SK-N-SH (cell line): ENCODE measurements at regions not wholly inside any gene's neighbourhood (a gene's known extent, or its start where the extent isn't known, plus 50 kb on each side); places are given as distances from the start of the nearest gene placed in this dataset.

Source experiments
- MXI1 ChIP-seq: IDR thresholded peaks from 2 replicates; pipeline ENCODE4 v1.6.1; 2012; ENCODE audit warnings: mild to moderate bottlenecking, low read depth, low read length, improper control_type of control experiment
- POLR2AphosphoS5 ChIP-seq: IDR thresholded peaks from 2 replicates; pipeline ENCODE4 v1.6.1; 2012; ENCODE audit warnings: low read depth, low read length
- TF ChIP-seq, protein P1 (sequence below): fragments of 200-600 bp; sonication (generic); IDR thresholded peaks from 2 replicates; pipeline ENCODE4 v1.6.1; 2017; ENCODE audit warnings: antibody characterized with exemption, mild to moderate bottlenecking, moderate library complexity
- TF ChIP-seq, protein P2 (sequence below): IDR thresholded peaks from 2 replicates; pipeline ENCODE4 v1.4.0; 2012; ENCODE audit warnings: low read depth, borderline replicate concordance

DNA sequence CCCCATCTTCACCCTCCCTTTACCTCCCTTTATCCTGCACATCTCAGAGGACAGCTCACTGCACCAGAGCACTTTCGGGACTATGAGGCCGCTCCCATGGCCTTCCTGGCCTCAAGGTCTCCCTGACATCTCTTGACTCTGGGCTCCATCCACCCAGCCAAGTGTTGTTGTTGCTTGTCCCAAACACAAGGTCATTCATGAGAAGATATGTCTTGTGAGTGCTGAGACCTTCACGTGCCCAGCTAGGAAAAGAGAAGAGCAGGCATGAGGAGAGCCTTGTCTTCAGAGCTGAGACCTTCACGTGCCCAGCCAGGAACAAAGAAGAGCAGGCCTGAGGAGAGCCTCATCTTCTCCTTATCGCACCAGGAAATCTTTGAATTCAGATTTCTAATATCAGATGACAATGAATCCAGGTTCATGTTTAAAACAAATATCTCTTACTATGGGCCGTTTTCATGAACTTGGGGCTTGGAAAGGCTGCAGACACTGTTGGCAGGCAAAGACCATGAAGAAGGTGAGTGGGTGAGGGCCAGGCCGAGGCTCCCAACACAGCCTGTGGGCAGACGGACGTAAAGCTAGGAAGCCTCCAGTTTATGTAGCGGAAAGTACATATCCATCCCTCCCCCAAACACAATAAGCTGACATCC is 256.1 kb downstream of the NDUFA10 start:
- TF ChIP-seq MXI1 (no peak), POLR2AphosphoS5 (no peak)
- TF ChIP-seq, protein P1, sequence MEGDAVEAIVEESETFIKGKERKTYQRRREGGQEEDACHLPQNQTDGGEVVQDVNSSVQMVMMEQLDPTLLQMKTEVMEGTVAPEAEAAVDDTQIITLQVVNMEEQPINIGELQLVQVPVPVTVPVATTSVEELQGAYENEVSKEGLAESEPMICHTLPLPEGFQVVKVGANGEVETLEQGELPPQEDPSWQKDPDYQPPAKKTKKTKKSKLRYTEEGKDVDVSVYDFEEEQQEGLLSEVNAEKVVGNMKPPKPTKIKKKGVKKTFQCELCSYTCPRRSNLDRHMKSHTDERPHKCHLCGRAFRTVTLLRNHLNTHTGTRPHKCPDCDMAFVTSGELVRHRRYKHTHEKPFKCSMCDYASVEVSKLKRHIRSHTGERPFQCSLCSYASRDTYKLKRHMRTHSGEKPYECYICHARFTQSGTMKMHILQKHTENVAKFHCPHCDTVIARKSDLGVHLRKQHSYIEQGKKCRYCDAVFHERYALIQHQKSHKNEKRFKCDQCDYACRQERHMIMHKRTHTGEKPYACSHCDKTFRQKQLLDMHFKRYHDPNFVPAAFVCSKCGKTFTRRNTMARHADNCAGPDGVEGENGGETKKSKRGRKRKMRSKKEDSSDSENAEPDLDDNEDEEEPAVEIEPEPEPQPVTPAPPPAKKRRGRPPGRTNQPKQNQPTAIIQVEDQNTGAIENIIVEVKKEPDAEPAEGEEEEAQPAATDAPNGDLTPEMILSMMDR, result no peak
- TF ChIP-seq, protein P2, sequence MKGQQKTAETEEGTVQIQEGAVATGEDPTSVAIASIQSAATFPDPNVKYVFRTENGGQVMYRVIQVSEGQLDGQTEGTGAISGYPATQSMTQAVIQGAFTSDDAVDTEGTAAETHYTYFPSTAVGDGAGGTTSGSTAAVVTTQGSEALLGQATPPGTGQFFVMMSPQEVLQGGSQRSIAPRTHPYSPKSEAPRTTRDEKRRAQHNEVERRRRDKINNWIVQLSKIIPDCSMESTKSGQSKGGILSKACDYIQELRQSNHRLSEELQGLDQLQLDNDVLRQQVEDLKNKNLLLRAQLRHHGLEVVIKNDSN, result no peak
